ENCODE measurements at regions not wholly inside any gene's neighbourhood (a gene's known extent, or its start where the extent isn't known, plus 50 kb on each side); places are given as distances from the start of the nearest gene placed in this dataset.

- TF ChIP-seq CTCF (IDR thresholded peaks at IDR 0.05; ENCODE audit: insufficient read depth in 1 of 2, low read depth in 1 of 2, low read length in 1 of 2, severe bottlenecking in 1 of 2, unreplicated experiment in 1 of 2), result no peak
- H3K36me3 Mint-ChIP-seq (ENCODE audit: insufficient read depth, unreplicated experiment), result peaks cover 6% of the 10 kb centered on the region
- no peak overlapping the region for H3K4me3 Mint-ChIP-seq (ENCODE audit: unreplicated experiment)
- CTCF ChIA-PET, result no interaction called here
- intact Hi-C loops (cut with micrococcal nuclease; ENCODE audit: unreplicated experiment), result no loop called here
- H3K27me3 Mint-ChIP-seq (ENCODE audit: insufficient read depth, unreplicated experiment), result peaks cover 11% of the 10 kb centered on the region
- no peak overlapping the region for H3K4me3 ChIP-seq (ENCODE audit: low read depth, low read length)
- no peaks in the 10 kb centered on the region for H3K9me3 ChIP-seq
- no peak for DNase-seq
- H3K9me3 Mint-ChIP-seq (ENCODE audit: unreplicated experiment), result no peaks in the 10 kb centered on the region
- no peaks in the 10 kb centered on the region for H3K27me3 ChIP-seq (replicated peaks; ENCODE audit: control insufficient read depth, insufficient read depth, low read length)
- no peaks in the 10 kb centered on the region for H3K36me3 ChIP-seq (ENCODE audit: control insufficient read depth, insufficient read depth, low read length)
- H3K27ac Mint-ChIP-seq (ENCODE audit: unreplicated experiment), result no peak overlapping the region
- no peaks in the 10 kb centered on the region for H3K4me1 ChIP-seq
- POLR2A ChIA-PET, result no interaction called here
- H3K4me1 Mint-ChIP-seq (ENCODE audit: low read depth, unreplicated experiment), result no peaks in the 10 kb centered on the region
- BruUV-seq (replicated peaks), result no TSS peak
These were observed 84.5 kb upstream of the GRIK3 start for GRCh38 chr1:37118790-37119189.

- no peaks in the 10 kb centered on the region for H3K4me1 Mint-ChIP-seq (ENCODE audit: low read depth, unreplicated experiment)
- CTCF ChIA-PET, result no interaction called here
- H3K27me3 Mint-ChIP-seq (ENCODE audit: insufficient read depth, unreplicated experiment), result peaks cover 11% of the 10 kb centered on the region
- H3K9me3 Mint-ChIP-seq (ENCODE audit: unreplicated experiment), result no peaks in the 10 kb centered on the region
- H3K4me3 Mint-ChIP-seq (ENCODE audit: unreplicated experiment), result no peak overlapping the region
- H3K27me3 ChIP-seq (replicated peaks; ENCODE audit: control insufficient read depth, insufficient read depth, low read length), result no peaks in the 10 kb centered on the region
- H3K27ac Mint-ChIP-seq (ENCODE audit: unreplicated experiment), result no peak overlapping the region
- intact Hi-C loops (cut with micrococcal nuclease; ENCODE audit: unreplicated experiment), result no loop called here
- no peaks in the 10 kb centered on the region for H3K4me1 ChIP-seq
- POLR2A ChIA-PET, result no interaction called here
- no peaks in the 10 kb centered on the region for H3K9me3 ChIP-seq
- no TSS peak for BruUV-seq (replicated peaks)
- no peak for TF ChIP-seq CTCF (IDR thresholded peaks at IDR 0.05; ENCODE audit: insufficient read depth in 1 of 2, low read depth in 1 of 2, low read length in 1 of 2, severe bottlenecking in 1 of 2, unreplicated experiment in 1 of 2)
- H3K4me3 ChIP-seq (ENCODE audit: low read depth, low read length), result no peak overlapping the region
- DNase-seq, result no peak
- no peaks in the 10 kb centered on the region for H3K36me3 ChIP-seq (ENCODE audit: control insufficient read depth, insufficient read depth, low read length)
- peaks cover 6% of the 10 kb centered on the region for H3K36me3 Mint-ChIP-seq (ENCODE audit: insufficient read depth, unreplicated experiment)
These were observed 86.0 kb upstream of the GRIK3 start for GRCh38 chr1:37120279-37120678.

- Mint-ChIP-seq H3K4me3 (ENCODE audit: unreplicated experiment) (no peak overlapping the region), H3K4me1 (ENCODE audit: low read depth, unreplicated experiment) (no peaks in the 10 kb centered on the region), H3K9me3 (ENCODE audit: unreplicated experiment) (no peaks in the 10 kb centered on the region), H3K27me3 (ENCODE audit: insufficient read depth, unreplicated experiment) (peaks cover 12% of the 10 kb centered on the region), H3K36me3 (ENCODE audit: insufficient read depth, unreplicated experiment) (peaks cover 6% of the 10 kb centered on the region), H3K27ac (ENCODE audit: unreplicated experiment) (no peak overlapping the region)
- POLR2A ChIA-PET, result no interaction called here
- CTCF ChIA-PET, result no interaction called here
- no TSS peak for BruUV-seq (replicated peaks)
- Histone ChIP-seq H3K4me3 (ENCODE audit: low read depth, low read length) (no peak overlapping the region), H3K9me3 (no peaks in the 10 kb centered on the region), H3K36me3 (ENCODE audit: control insufficient read depth, insufficient read depth, low read length) (no peaks in the 10 kb centered on the region), H3K4me1 (no peaks in the 10 kb centered on the region), H3K27me3 (replicated peaks; ENCODE audit: control insufficient read depth, insufficient read depth, low read length) (no peaks in the 10 kb centered on the region)
- DNase-seq, result no peak
- no peak for TF ChIP-seq CTCF (IDR thresholded peaks at IDR 0.05; ENCODE audit: insufficient read depth in 1 of 2, low read depth in 1 of 2, low read length in 1 of 2, severe bottlenecking in 1 of 2, unreplicated experiment in 1 of 2)
- intact Hi-C loops (cut with micrococcal nuclease; ENCODE audit: unreplicated experiment), result no loop called here
These were observed 89.2 kb upstream of the GRIK3 start for GRCh38 chr1:37123276-37124115.

Data from Caco-2 (cell line).